ENCODE measurements at regions not wholly inside any gene's neighbourhood (a gene's known extent, or its start where the extent isn't known, plus 50 kb on each side); places are given as distances from the start of the nearest gene placed in this dataset.

- TF ChIP-seq ATF2 (tag by site-specific recombination; IDR thresholded peaks at IDR 0.05; ENCODE audit: low read depth) (no peak), ZBTB1 (tag by site-specific recombination; IDR thresholded peaks at IDR 0.05) (no peak), ZNF510 (tag by site-specific recombination; IDR thresholded peaks at IDR 0.05; ENCODE audit: insufficient replicate concordance) (no peak), ZNF473 (tag by site-specific recombination; IDR thresholded peaks at IDR 0.05) (no peak)
These were observed 86.0 kb downstream of the TENT5A start (continued) for GRCh38 chr6:81666481-81666880.

GRCh38 chr6:81656231-81656630 is 96.2 kb downstream of the TENT5A start:
- TF ChIP-seq SP2 (tag by site-specific recombination; IDR thresholded peaks at IDR 0.05) (no peak), ZNF274 (IDR thresholded peaks at IDR 0.05; ENCODE audit: low read length) (no peak), ZNF274 (tag by site-specific recombination; IDR thresholded peaks at IDR 0.05; ENCODE audit: borderline replicate concordance) (no peak), ZNF585B (tag by site-specific recombination; IDR thresholded peaks at IDR 0.05) (no peak), ZNF354C (tag by site-specific recombination; IDR thresholded peaks at IDR 0.05; ENCODE audit: borderline replicate concordance, low read depth) (no peak), ZNF148 (tag by site-specific recombination; IDR thresholded peaks at IDR 0.05; ENCODE audit: borderline replicate concordance) (no peak), ZSCAN16 (tag by site-specific recombination; IDR thresholded peaks at IDR 0.05) (no peak), KLF7 (tag by site-specific recombination; IDR thresholded peaks at IDR 0.05; ENCODE audit: borderline replicate concordance) (no peak), GLI4 (tag by site-specific recombination; IDR thresholded peaks at IDR 0.05) (no peak), ZNF404 (tag by site-specific recombination; IDR thresholded peaks at IDR 0.05) (no peak), ZNF571 (tag by site-specific recombination; IDR thresholded peaks at IDR 0.05) (no peak), ZNF138 (tag by site-specific recombination; IDR thresholded peaks at IDR 0.05; ENCODE audit: borderline replicate concordance) (no peak), ZNF449 (tag by site-specific recombination; IDR thresholded peaks at IDR 0.05) (no peak), REST (tag by site-specific recombination; IDR thresholded peaks at IDR 0.05) (no peak)
- H3K36me3 ChIP-seq (ENCODE audit: control insufficient read depth in 2 of 2, insufficient read depth in 1 of 2, low read length in 2 of 2): no peaks in the 10 kb centered on the region
- no peak overlapping the region for H3K4me3 ChIP-seq (ENCODE audit: low read depth, low read length)
- no peak overlapping the region for H3K27ac ChIP-seq (ENCODE audit: extremely low read depth, low read depth, low read length)
- ChIA-PET CTCF (no interaction called here), POLR2A (no interaction called here)
- no peaks in the 10 kb centered on the region for H3K4me1 ChIP-seq (ENCODE audit: control insufficient read depth, insufficient read depth, low read length)
- H3K9me3 ChIP-seq (ENCODE audit: control insufficient read depth, insufficient read depth, low read depth, low read length): no peaks in the 10 kb centered on the region
